ENCODE measurements at regions not wholly inside any gene's neighbourhood (a gene's known extent, or its start where the extent isn't known, plus 50 kb on each side); places are given as distances from the start of the nearest gene placed in this dataset.

DNA sequence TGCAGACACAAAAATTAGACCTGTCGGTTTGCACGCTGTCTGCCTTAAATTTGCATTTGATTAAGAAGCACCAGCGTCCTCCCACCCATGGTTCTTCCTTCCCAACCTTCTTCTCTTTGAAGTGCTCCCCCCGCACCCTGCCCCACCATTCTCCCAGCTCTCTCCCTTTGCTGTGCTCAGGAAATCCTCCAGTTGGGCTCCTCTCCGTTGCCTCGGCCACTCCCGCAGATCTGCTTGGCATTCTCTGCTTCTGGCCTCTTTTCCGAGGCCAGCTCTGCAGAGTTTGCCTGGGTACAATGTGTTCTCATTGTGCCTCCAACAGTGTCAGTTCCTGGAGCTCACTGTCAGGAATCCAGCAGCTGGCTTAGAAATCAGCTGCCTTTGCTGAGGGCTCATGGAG lies 126.1 kb downstream of the NAV1 start:
- TF ChIP-seq BCL11A (IDR thresholded peaks at IDR 0.05; ENCODE audit: low read depth in 2 of 2, low read length in 2 of 2) (no peak), ZNF274 (IDR thresholded peaks at IDR 0.05; ENCODE audit: borderline replicate concordance, extremely low read depth, low read length) (no peak), RXRA (IDR thresholded peaks at IDR 0.05; ENCODE audit: insufficient read depth, low read depth, low read length) (no peak), EZH2 (IDR thresholded peaks at IDR 0.05; ENCODE audit: low read depth, low read length, severe bottlenecking) (no peak), RFX5 (IDR thresholded peaks at IDR 0.05; ENCODE audit: borderline replicate concordance, low read depth, low read length) (no peak), YY1 (IDR thresholded peaks at IDR 0.05; ENCODE audit: low read depth, low read length) (no peak), POLR2A (IDR thresholded peaks at IDR 0.05; ENCODE audit: control extremely low read depth in 1 of 2, low read depth in 2 of 2, low read length in 2 of 2) (no peak), EP300 (IDR thresholded peaks at IDR 0.05; ENCODE audit: borderline replicate concordance in 1 of 2, low read depth in 2 of 2, low read length in 2 of 2) (no peak), SP2 (IDR thresholded peaks at IDR 0.05; ENCODE audit: low read length) (no peak)
- TF ChIP-seq, protein P1, sequence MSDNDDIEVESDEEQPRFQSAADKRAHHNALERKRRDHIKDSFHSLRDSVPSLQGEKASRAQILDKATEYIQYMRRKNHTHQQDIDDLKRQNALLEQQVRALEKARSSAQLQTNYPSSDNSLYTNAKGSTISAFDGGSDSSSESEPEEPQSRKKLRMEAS (IDR thresholded peaks at IDR 0.05) = no peak
- TF ChIP-seq, protein P2, sequence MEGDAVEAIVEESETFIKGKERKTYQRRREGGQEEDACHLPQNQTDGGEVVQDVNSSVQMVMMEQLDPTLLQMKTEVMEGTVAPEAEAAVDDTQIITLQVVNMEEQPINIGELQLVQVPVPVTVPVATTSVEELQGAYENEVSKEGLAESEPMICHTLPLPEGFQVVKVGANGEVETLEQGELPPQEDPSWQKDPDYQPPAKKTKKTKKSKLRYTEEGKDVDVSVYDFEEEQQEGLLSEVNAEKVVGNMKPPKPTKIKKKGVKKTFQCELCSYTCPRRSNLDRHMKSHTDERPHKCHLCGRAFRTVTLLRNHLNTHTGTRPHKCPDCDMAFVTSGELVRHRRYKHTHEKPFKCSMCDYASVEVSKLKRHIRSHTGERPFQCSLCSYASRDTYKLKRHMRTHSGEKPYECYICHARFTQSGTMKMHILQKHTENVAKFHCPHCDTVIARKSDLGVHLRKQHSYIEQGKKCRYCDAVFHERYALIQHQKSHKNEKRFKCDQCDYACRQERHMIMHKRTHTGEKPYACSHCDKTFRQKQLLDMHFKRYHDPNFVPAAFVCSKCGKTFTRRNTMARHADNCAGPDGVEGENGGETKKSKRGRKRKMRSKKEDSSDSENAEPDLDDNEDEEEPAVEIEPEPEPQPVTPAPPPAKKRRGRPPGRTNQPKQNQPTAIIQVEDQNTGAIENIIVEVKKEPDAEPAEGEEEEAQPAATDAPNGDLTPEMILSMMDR (IDR thresholded peaks at IDR 0.05; ENCODE audit: control extremely low read depth in 1 of 3, insufficient read depth in 1 of 3, low read depth in 1 of 3, low read length in 3 of 3) = no peak

All from H1 (cell line).